GM12872 (cell line): ENCODE measurements at regions not wholly inside any gene's neighbourhood (a gene's known extent, or its start where the extent isn't known, plus 50 kb on each side); places are given as distances from the start of the nearest gene placed in this dataset.

Experiments used
- TF ChIP-seq, protein P1 (sequence below): IDR thresholded peaks from 3 replicates; pipeline ENCODE4 v1.5.1; 2011; ENCODE audit warnings: low read depth, mild to moderate bottlenecking, low read length, moderate library complexity; ENCODE audit not compliant: insufficient read depth

DNA sequence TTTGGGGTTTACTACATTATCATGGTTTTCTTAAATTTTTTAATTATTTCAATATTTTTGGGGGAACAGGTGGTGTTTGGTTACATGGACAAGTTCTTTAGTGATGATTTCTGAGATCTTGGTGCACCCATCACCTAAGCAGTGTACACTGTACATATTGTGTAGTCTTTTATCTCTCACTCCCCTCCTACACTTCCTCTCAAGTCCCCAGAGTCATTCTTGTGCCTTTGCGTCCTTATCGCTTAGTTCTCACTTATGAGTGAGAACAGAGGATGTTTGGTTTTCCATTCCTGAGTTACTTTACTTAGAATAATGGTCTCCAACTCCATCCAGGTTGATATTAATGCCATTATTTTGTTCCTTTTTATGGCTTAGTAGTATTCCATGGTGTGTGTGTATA, 130.9 kb upstream of the CD93 start:
- TF ChIP-seq, protein P1, sequence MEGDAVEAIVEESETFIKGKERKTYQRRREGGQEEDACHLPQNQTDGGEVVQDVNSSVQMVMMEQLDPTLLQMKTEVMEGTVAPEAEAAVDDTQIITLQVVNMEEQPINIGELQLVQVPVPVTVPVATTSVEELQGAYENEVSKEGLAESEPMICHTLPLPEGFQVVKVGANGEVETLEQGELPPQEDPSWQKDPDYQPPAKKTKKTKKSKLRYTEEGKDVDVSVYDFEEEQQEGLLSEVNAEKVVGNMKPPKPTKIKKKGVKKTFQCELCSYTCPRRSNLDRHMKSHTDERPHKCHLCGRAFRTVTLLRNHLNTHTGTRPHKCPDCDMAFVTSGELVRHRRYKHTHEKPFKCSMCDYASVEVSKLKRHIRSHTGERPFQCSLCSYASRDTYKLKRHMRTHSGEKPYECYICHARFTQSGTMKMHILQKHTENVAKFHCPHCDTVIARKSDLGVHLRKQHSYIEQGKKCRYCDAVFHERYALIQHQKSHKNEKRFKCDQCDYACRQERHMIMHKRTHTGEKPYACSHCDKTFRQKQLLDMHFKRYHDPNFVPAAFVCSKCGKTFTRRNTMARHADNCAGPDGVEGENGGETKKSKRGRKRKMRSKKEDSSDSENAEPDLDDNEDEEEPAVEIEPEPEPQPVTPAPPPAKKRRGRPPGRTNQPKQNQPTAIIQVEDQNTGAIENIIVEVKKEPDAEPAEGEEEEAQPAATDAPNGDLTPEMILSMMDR: no peak

DNA sequence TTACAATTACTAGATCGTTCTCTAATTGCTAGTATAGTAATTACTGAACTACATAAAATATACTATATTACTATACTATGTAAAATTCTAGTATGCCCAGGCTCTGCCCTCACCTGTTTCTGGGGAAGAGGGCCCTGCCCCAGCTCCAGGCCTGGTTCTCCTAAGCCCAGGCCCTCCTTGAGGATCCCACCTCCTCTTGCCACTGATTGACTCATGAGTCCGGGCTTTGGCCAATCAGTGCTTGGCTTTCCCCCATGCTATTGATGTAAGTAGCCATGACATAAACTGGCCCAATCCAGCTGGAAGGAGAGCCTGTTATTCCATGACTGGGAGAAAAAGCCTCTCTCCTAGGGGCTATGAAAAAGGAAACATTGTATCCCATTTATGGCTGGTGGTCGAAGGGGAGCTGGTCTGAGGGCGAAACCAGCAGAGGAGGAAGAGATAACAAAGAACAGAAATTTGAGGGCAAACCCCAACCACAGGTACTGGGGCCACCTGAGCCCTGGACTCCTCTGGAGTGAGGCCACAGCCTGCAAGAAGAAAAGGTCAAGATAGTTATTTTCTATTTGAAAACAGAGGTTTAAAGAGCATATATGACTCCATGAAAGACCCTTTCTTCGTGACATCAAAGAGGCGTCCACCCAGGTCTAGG, 129.3 kb upstream of the CD93 start:
- TF ChIP-seq, protein P1: no peak

DNA sequence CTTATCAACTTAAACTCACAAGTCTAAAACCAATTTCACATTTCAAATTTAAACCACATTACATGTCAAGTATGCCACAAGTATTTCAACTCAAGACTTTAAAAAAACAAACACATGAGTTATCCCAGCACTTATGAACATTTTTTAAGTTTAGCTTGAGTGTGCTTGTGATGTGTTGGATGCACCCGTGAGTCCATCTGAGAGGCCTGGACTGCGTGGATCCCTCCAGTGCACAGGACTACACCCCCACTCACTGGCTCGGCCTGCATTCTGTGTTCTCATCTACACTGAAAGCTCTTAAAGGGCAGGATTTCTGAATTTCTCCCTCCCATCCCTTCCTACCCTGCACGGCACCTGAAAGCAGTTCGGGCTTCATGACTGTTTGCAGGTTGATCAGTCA, 128.8 kb upstream of the CD93 start:
- TF ChIP-seq, protein P1: no peak

DNA sequence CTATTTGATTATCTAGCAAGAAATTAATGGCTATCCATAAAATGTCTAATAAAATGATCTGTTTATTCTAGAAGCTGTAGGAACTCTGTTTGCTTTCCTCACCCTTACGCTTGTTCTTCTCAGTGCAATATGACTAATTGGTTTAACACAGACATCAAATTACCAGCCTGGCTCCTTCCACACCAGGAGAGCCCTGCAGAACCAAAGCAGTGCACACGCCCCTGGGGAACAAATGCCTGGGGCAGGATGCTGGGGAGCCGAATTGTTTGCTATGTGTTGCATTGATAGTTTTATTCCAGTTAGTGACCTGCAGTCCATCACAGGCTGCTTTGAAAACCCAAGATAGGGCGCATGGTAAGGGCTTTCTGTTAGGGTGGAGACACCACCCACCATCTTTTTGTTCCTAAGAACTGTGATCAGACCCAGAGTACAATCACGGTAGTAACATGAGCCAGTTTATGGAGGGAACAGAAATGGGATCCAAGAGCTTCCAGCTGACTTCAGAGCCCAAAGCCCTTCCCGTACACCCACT, 126.4 kb upstream of the CD93 start:
- TF ChIP-seq, protein P1: no peak

DNA sequence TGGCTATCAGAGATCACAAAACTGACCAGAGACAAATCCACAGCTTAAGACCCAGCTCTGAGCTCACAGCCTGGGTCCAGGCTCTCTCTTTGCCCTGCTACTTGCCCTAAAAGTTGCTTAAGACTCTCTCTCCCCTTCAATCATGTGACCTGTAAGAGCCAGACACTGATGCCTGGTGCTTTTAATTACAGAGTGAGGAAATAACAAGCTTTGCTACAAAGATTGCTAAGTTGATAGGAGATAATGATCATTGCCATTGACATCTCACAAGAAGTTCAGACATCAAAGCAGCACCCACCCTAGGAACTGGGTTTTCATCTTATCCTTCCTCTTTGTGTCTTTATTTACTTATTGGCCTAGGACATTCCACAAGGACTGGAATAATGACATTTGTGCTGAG, 125.9 kb upstream of the CD93 start:
- TF ChIP-seq, protein P1: no peak

DNA sequence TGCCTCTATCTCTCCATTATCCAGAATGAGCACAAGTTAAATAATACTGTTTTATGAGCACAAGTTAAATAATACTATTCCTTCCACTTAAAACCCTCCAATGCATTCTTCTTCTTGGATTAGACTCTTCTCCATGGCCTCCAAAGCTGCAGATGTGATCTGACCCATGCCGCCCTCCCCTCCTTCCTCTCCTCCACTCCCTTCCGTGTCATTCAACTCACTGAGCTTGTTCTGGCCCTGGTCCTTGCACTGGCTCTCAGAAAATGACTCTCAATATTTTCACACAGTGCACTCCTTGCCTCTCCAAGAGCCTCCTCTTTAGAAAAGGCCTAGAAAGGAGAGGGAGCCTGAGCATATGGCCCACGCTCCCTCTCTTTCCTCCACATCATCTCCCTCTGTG, 125.0 kb upstream of the CD93 start:
- TF ChIP-seq, protein P1: no peak

DNA sequence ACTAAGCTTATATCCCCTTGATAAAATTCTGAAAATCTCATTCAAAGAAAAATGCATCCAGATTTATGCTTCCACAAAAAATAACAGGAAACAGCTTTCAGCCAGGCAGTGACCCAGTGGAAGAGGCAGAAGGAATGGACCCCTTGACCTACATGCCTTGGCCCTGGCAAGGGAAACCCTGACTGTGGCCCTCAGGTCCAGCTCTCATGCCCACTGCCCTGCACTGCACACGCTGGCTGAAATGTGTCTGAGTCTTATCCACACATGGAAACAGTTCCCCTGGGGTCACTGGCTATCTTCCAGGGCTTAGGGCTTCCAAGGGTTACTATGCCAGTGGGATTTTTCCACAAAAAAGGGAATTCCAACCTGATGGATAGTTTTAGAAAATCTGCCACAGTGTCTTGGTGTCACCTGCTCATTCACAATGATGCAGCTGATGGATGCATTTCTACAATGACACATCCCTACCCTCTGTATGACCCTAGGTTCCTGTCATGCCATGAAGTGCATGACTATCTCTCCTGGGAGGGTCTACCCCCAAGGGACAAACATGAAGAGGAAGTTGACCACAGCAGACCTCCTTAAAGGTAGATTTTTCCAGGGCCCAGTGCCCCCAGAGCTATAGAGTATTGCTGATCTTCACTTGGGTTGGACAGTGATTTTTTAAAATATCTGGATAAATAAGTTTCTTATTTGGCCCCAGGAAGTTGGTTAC, 121.9 kb upstream of the CD93 start:
- TF ChIP-seq, protein P1: no peak
